Psoas muscle (tissue), 7 donors: ENCODE measurements at regions not wholly inside any gene's neighbourhood (a gene's known extent, or its start where the extent isn't known, plus 50 kb on each side); places are given as distances from the start of the nearest gene placed in this dataset.
"Not testable (repeated sequence)": the region's sequence is repeated elsewhere in the genome, so short reads cannot be mapped to it uniquely, and the experiment has no call there.

Experiments used
- ATAC-seq, 4 donors: fragments of 200-7000 bp; cut with Tn5 transposase; one replicate each; pipeline ENCODE4 v1.9.1; 2020; ENCODE audit warnings: moderate library complexity in 3 of 4, mild to moderate bottlenecking in 2 of 4
- DNase-seq, 2 donors: peaks; one replicate each; pipeline ENCODE4 v3.0.0-alpha.2; 2020
- H3K27ac ChIP-seq: fragments of 200-600 bp; one replicate; pipeline ENCODE4 v1.8.0; 2022
- H3K27me3 ChIP-seq, 3 donors: fragments of 200-600 bp in 1 of 3; one replicate each; pipeline versions ENCODE4 v1.6.1 to v1.8.0; 2013 to 2022; ENCODE audit warnings: low read length in 2 of 3, mild to moderate bottlenecking in 2 of 3, moderate library complexity in 1 of 3; ENCODE audit not compliant: insufficient read depth in 3 of 3
- H3K36me3 ChIP-seq, 2 donors: fragments of 200-600 bp in 1 of 2; one replicate each; pipeline versions ENCODE4 v1.6.1 to v1.8.0; 2013 to 2022; ENCODE audit warnings: low read depth in 1 of 2, mild to moderate bottlenecking in 1 of 2, moderate library complexity in 1 of 2; ENCODE audit not compliant: insufficient read depth in 1 of 2
- H3K4me1 ChIP-seq: fragments of 200-600 bp; one replicate; pipeline ENCODE4 v1.8.0; 2022
- H3K4me3 ChIP-seq: fragments of 200-600 bp; one replicate; pipeline ENCODE4 v1.8.0; 2022; ENCODE audit warnings: mild to moderate bottlenecking
- H3K9me3 ChIP-seq: fragments of 200-600 bp; one replicate; pipeline ENCODE4 v1.8.0; 2022
- WGBS, 3 donors: extraction: QIAGEN DNeasy Blood & Tissue Kit; methylation state at CpG; one replicate each; pipeline versions ENCODE4 v1.1.6 to v1.1.7; 2013; 5-methylcytosine and 5-hydroxymethylcytosine counted together
- intact Hi-C, 2 donors: fragments of 100-400 bp; cut with DNase I; formaldehyde crosslinking; loops; one replicate each; pipeline versions ENCODE4 v1.11.0 to v1.14.2; 2022
- TF ChIP-seq, protein P1 (sequence below): fragments of 200-600 bp; IDR thresholded peaks from one replicate; pipeline ENCODE4 v1.8.0; 2022; ENCODE audit warnings: antibody characterized with exemption
- donor health status: healthy with polysubstance abuse.
- donor health status: DM: no; HTN: no; CAD: no; lungs with moderate emphysema.
- donor health status: Bipolar disorder and iron deficiency.
- donor health status: healthy.
- donor health status: DM: yes; HTN: yes; CAD: no.
- donor health status: DM: no; HTN: no; CAD: no.
- donor health status: DM: yes; HTN: yes; CAD: no.

GRCh38 chr16:88268186-88268970 is 114.4 kb upstream of the ZNF469 start:
- 82 to 84% (median 83%) methylated on average over 20 of the region's 20 CpGs for WGBS, 3 donors
- not testable (repeated sequence) for ATAC-seq, H3K36me3 ChIP-seq, H3K27me3 ChIP-seq, DNase-seq, H3K9me3 ChIP-seq, H3K27ac ChIP-seq, H3K4me3 ChIP-seq
- H3K4me1 ChIP-seq = peaks cover 17% of the 10 kb centered on the region
- intact Hi-C loops = loop anchor here in 1 of 2 donors (5.0 kb wide), 1 partner anchor 39 kb away; no protein-coding TSS in a partner anchor

GRCh38 chr16:88270171-88270790 is 112.5 kb upstream of the ZNF469 start:
- H3K27me3 ChIP-seq, H3K36me3 ChIP-seq, H3K9me3 ChIP-seq, intact Hi-C loops, H3K27ac ChIP-seq, ATAC-seq, DNase-seq, H3K4me3 ChIP-seq: not testable (repeated sequence)
- 74 to 78% (median 76%) methylated on average over 10 of the region's 10 CpGs for WGBS, 3 donors
- H3K4me1 ChIP-seq = peaks cover 12% of the 10 kb centered on the region

GRCh38 chr16:88271296-88271695 is 111.5 kb upstream of the ZNF469 start:
- H3K4me3 ChIP-seq, H3K27ac ChIP-seq, H3K27me3 ChIP-seq, H3K4me1 ChIP-seq, DNase-seq, ATAC-seq, intact Hi-C loops, H3K36me3 ChIP-seq, H3K9me3 ChIP-seq: not testable (repeated sequence)
- WGBS, 3 donors = 62 to 79% (median 70%) methylated on average over 9 to 11 of the region's 11 CpGs

DNA sequence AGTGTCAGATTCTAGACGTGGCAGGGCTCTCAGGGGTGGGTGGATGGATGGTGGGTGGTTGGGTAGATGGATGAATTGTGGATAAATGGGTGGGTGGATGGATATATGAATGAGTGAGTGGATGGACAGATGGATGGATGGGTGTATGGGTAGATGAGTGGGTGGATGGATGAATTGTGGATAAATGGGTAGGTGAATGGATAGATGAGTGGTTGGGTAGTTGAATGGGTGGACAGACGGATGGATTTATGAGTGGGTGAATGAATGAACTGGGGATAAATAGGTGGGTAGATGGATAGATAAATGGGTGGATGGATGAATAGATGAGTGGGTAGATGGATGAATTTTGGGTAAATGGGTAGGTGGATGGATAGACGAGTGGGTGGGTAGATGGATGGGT is 111.0 kb upstream of the ZNF469 start:
- intact Hi-C loops, H3K27ac ChIP-seq, H3K36me3 ChIP-seq, H3K4me3 ChIP-seq, ATAC-seq, H3K4me1 ChIP-seq, DNase-seq, H3K9me3 ChIP-seq, H3K27me3 ChIP-seq: not testable (repeated sequence)
- 68 to 80% (median 76%) methylated on average over 2 to 3 of the region's 3 CpGs for WGBS, 3 donors

DNA sequence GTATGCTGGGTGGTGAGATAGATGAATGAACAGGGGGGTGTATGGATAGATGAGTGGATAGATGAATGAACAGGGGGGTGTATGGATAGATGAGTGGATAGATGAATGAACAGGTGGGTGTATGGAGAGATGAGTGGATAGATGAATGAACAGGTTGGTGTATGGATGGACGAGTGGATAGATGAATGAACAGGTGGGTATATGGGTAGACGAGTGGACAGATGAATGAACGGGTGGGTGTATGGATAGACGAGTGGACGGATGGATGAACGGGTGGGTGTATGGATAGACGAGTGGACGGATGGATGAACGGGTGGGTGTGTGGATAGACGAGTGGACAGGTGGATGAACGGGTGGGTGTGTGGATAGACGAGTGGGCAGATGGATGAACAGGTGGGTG is 110.3 kb upstream of the ZNF469 start:
- intact Hi-C loops, H3K27ac ChIP-seq, H3K9me3 ChIP-seq, H3K4me1 ChIP-seq, ATAC-seq, H3K27me3 ChIP-seq, H3K36me3 ChIP-seq, H3K4me3 ChIP-seq, DNase-seq: not testable (repeated sequence)
- 88 to 92% (median 90%) methylated on average over 12 of the region's 12 CpGs for WGBS, 3 donors

GRCh38 chr16:88274126-88274750 is 108.5 kb upstream of the ZNF469 start:
- H3K4me3 ChIP-seq, H3K4me1 ChIP-seq, H3K9me3 ChIP-seq, H3K36me3 ChIP-seq, H3K27me3 ChIP-seq, H3K27ac ChIP-seq, intact Hi-C loops: not testable (repeated sequence)
- DNase-seq (peak in 1 of 2 donors; percentile 42), ATAC-seq (peak in 2 of 4 donors; percentile 48 to 52)
- WGBS, 3 donors = 49 to 67% (median 51%) methylated on average over 11 of the region's 11 CpGs

GRCh38 chr16:88274847-88275246 is 107.9 kb upstream of the ZNF469 start:
- Histone ChIP-seq H3K4me1 (no peaks in the 10 kb centered on the region), H3K27me3 (peaks cover 0 to 4% (median 3%) of the 10 kb centered on the region in 3 donors), H3K4me3 (no peak overlapping the region), H3K36me3 (no peaks in the 10 kb centered on the region), H3K9me3 (no peaks in the 10 kb centered on the region), H3K27ac (no peak overlapping the region)
- 25 to 42% (median 31%) methylated on average over 15 to 17 of the region's 17 CpGs for WGBS, 3 donors
- ATAC-seq (no peak), DNase-seq (peak in 1 of 2 donors; percentile 12)
- intact Hi-C loops = no loop called here
- TF ChIP-seq, protein P1, sequence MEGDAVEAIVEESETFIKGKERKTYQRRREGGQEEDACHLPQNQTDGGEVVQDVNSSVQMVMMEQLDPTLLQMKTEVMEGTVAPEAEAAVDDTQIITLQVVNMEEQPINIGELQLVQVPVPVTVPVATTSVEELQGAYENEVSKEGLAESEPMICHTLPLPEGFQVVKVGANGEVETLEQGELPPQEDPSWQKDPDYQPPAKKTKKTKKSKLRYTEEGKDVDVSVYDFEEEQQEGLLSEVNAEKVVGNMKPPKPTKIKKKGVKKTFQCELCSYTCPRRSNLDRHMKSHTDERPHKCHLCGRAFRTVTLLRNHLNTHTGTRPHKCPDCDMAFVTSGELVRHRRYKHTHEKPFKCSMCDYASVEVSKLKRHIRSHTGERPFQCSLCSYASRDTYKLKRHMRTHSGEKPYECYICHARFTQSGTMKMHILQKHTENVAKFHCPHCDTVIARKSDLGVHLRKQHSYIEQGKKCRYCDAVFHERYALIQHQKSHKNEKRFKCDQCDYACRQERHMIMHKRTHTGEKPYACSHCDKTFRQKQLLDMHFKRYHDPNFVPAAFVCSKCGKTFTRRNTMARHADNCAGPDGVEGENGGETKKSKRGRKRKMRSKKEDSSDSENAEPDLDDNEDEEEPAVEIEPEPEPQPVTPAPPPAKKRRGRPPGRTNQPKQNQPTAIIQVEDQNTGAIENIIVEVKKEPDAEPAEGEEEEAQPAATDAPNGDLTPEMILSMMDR = no peak

GRCh38 chr16:88275336-88276122 is 107.2 kb upstream of the ZNF469 start:
- H3K4me1 ChIP-seq, ATAC-seq, intact Hi-C loops, H3K27ac ChIP-seq, H3K9me3 ChIP-seq, H3K36me3 ChIP-seq, H3K4me3 ChIP-seq, H3K27me3 ChIP-seq: not testable (repeated sequence)
- DNase-seq = peak in 1 of 2 donors; percentile 9
- WGBS, 3 donors = 82 to 89% (median 89%) methylated on average over 17 to 21 of the region's 21 CpGs

DNA sequence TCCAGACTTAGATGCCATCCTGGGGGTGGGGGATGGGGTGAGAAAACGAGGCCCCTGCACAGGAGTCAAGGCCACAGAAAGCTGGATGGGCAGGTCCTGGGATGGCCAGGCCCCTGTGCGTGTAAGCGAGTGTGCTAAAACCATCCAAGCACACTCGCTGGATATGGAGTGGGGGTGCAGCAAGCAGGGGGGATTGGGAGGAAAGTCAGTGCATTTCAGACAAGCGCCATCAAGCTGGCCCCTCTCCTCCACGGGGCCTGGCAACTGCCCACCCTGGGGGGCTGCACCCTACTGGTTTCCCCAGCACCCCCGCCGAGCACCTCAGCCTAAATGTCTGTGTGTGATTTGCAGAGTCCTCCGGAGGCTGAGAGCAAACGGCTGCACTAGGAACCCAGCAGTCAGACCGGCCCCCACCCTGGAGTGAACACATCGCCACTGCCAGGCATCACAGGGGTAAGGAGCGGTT is 106.6 kb upstream of the ZNF469 start:
- H3K4me3 ChIP-seq, H3K27ac ChIP-seq, H3K9me3 ChIP-seq, H3K27me3 ChIP-seq, intact Hi-C loops, H3K36me3 ChIP-seq, H3K4me1 ChIP-seq, ATAC-seq: not testable (repeated sequence)
- WGBS, 3 donors = 78 to 83% (median 81%) methylated on average over 12 to 13 of the region's 13 CpGs
- peak in 1 of 2 donors; percentile 44 for DNase-seq
